Karpas-422 (cell line): ENCODE measurements at regions not wholly inside any gene's neighbourhood (a gene's known extent, or its start where the extent isn't known, plus 50 kb on each side); places are given as distances from the start of the nearest gene placed in this dataset.

Experiments used
- DNase-seq: peaks from one replicate; pipeline ENCODE4 v3.0.0-alpha.2; 2015
- H2AFZ ChIP-seq: fragments of 200-600 bp; sonication (generic); 2 replicates; pipeline ENCODE4 v1.6.1; 2014; ENCODE audit warnings: antibody characterized with exemption, low read length, mixed read lengths
- H3K27ac ChIP-seq: fragments of 200-600 bp; sonication (generic); 2 replicates; pipeline ENCODE4 v1.5.1; 2014; ENCODE audit warnings: mild to moderate bottlenecking, low read length, moderate library complexity
- H3K27me3 ChIP-seq: fragments of 200-600 bp; sonication (generic); 2 replicates; pipeline ENCODE4 v1.6.1; 2014; ENCODE audit warnings: low read length, mixed read lengths
- H3K36me3 ChIP-seq: fragments of 200-600 bp; sonication (generic); 2 replicates; pipeline ENCODE4 v1.6.1; 2014; ENCODE audit warnings: low read length, mixed read lengths; ENCODE audit not compliant: insufficient read depth
- H3K4me1 ChIP-seq: fragments of 200-600 bp; sonication (generic); 2 replicates; pipeline ENCODE4 v1.6.1; 2014; ENCODE audit warnings: mild to moderate bottlenecking, low read length, mixed read lengths
- H3K4me2 ChIP-seq: fragments of 200-600 bp; sonication (generic); 2 replicates; pipeline ENCODE4 v1.6.1; 2014; ENCODE audit warnings: low read length, low read depth, mild to moderate bottlenecking; ENCODE audit not compliant: poor library complexity, severe bottlenecking
- H3K4me3 ChIP-seq: fragments of 200-600 bp; sonication (generic); 2 replicates; pipeline ENCODE4 v1.5.1; 2014; ENCODE audit warnings: mild to moderate bottlenecking, antibody characterized with exemption, low read length, mixed read lengths
- H3K79me2 ChIP-seq: fragments of 200-600 bp; sonication (generic); 2 replicates; pipeline ENCODE4 v1.6.1; 2014; ENCODE audit warnings: mild to moderate bottlenecking, low read length, mixed read lengths
- H3K9ac ChIP-seq: fragments of 200-600 bp; sonication (generic); 2 replicates; pipeline ENCODE4 v1.6.0; 2014; ENCODE audit warnings: low read length
- H3K9me2 ChIP-seq: fragments of 200-600 bp; sonication (generic), shearing (Covaris generic); replicated peaks from 2 replicates; pipeline ENCODE4 v1.6.0; 2014; ENCODE audit warnings: mild to moderate bottlenecking, low read length, moderate library complexity; ENCODE audit not compliant: insufficient read depth
- H3K9me3 ChIP-seq: fragments of 300-700, 200-600 bp; sonication (generic); 2 replicates; pipeline ENCODE4 v1.6.1; 2014; ENCODE audit warnings: low read length, mixed read lengths
- H4K20me1 ChIP-seq: fragments of 200-600 bp; sonication (generic); 2 replicates; pipeline ENCODE4 v1.6.1; 2014; ENCODE audit warnings: mild to moderate bottlenecking, antibody characterized with exemption, low read length, low read depth; ENCODE audit not compliant: insufficient read depth

- Histone ChIP-seq H3K4me1 (no peaks in the 10 kb centered on the region), H3K36me3 (no peaks in the 10 kb centered on the region), H3K4me3 (no peak overlapping the region), H3K9ac (no peak overlapping the region), H3K9me3 (no peaks in the 10 kb centered on the region), H2AFZ (no peak overlapping the region), H3K4me2 (no peak overlapping the region), H3K27ac (no peak overlapping the region), H3K27me3 (no peaks in the 10 kb centered on the region), H4K20me1 (no peaks in the 10 kb centered on the region), H3K79me2 (no peaks in the 10 kb centered on the region), H3K9me2 (no peaks in the 10 kb centered on the region)
- no peak for DNase-seq
These were observed 1159.0 kb downstream of the TYW1 start for GRCh38 chr7:68155676-68156075.

GRCh38 chr7:68158686-68159295 lies 1162.2 kb downstream of the TYW1 start:
- no peak for DNase-seq
- H3K27me3 ChIP-seq, result no peaks in the 10 kb centered on the region
- H3K9me2 ChIP-seq, result no peaks in the 10 kb centered on the region
- H3K36me3 ChIP-seq, result no peaks in the 10 kb centered on the region
- no peaks in the 10 kb centered on the region for H3K4me1 ChIP-seq
- H3K27ac ChIP-seq, result no peak overlapping the region
- H3K4me3 ChIP-seq, result no peak overlapping the region
- H3K9me3 ChIP-seq, result no peaks in the 10 kb centered on the region
- no peaks in the 10 kb centered on the region for H4K20me1 ChIP-seq
- H2AFZ ChIP-seq, result no peak overlapping the region
- no peak overlapping the region for H3K9ac ChIP-seq
- H3K4me2 ChIP-seq, result no peak overlapping the region
- no peaks in the 10 kb centered on the region for H3K79me2 ChIP-seq

- H3K27me3 ChIP-seq, result no peaks in the 10 kb centered on the region
- no peak overlapping the region for H3K27ac ChIP-seq
- DNase-seq, result no peak
- H3K79me2 ChIP-seq, result no peaks in the 10 kb centered on the region
- H3K9me2 ChIP-seq, result no peaks in the 10 kb centered on the region
- H3K36me3 ChIP-seq, result no peaks in the 10 kb centered on the region
- H3K4me1 ChIP-seq, result no peaks in the 10 kb centered on the region
- H3K4me3 ChIP-seq, result no peak overlapping the region
- no peak overlapping the region for H2AFZ ChIP-seq
- H3K9ac ChIP-seq, result no peak overlapping the region
- no peak overlapping the region for H3K4me2 ChIP-seq
- H4K20me1 ChIP-seq, result no peaks in the 10 kb centered on the region
- H3K9me3 ChIP-seq, result no peaks in the 10 kb centered on the region
These were observed 1166.1 kb downstream of the TYW1 start for GRCh38 chr7:68162712-68163111.

GRCh38 chr7:68166525-68166924 lies 1169.9 kb downstream of the TYW1 start:
- no peaks in the 10 kb centered on the region for H3K36me3 ChIP-seq
- no peaks in the 10 kb centered on the region for H3K27me3 ChIP-seq
- H3K9me3 ChIP-seq, result no peaks in the 10 kb centered on the region
- DNase-seq, result no peak
- no peaks in the 10 kb centered on the region for H3K4me1 ChIP-seq
- no peak overlapping the region for H3K9ac ChIP-seq
- no peak overlapping the region for H3K4me2 ChIP-seq
- H3K27ac ChIP-seq, result no peak overlapping the region
- no peak overlapping the region for H2AFZ ChIP-seq
- H3K9me2 ChIP-seq, result no peaks in the 10 kb centered on the region
- no peaks in the 10 kb centered on the region for H3K79me2 ChIP-seq
- H4K20me1 ChIP-seq, result no peaks in the 10 kb centered on the region
- no peak overlapping the region for H3K4me3 ChIP-seq

- no peaks in the 10 kb centered on the region for H3K79me2 ChIP-seq
- H2AFZ ChIP-seq, result no peak overlapping the region
- no peak overlapping the region for H3K27ac ChIP-seq
- H3K36me3 ChIP-seq, result no peaks in the 10 kb centered on the region
- H3K9me2 ChIP-seq, result no peaks in the 10 kb centered on the region
- no peaks in the 10 kb centered on the region for H3K27me3 ChIP-seq
- H3K9ac ChIP-seq, result no peak overlapping the region
- H3K4me1 ChIP-seq, result no peaks in the 10 kb centered on the region
- H3K9me3 ChIP-seq, result no peaks in the 10 kb centered on the region
- H3K4me2 ChIP-seq, result no peak overlapping the region
- H4K20me1 ChIP-seq, result no peaks in the 10 kb centered on the region
- no peak for DNase-seq
- H3K4me3 ChIP-seq, result no peak overlapping the region
These were observed 1176.9 kb downstream of the TYW1 start for GRCh38 chr7:68173513-68173912.

GRCh38 chr7:68176974-68177373 lies 1180.3 kb downstream of the TYW1 start:
- H3K9me2 ChIP-seq, result no peaks in the 10 kb centered on the region
- no peak overlapping the region for H3K27ac ChIP-seq
- no peaks in the 10 kb centered on the region for H4K20me1 ChIP-seq
- H3K4me3 ChIP-seq, result no peak overlapping the region
- H3K36me3 ChIP-seq, result no peaks in the 10 kb centered on the region
- H3K79me2 ChIP-seq, result no peaks in the 10 kb centered on the region
- H3K27me3 ChIP-seq, result no peaks in the 10 kb centered on the region
- peak; percentile 87 for DNase-seq
- no peak overlapping the region for H2AFZ ChIP-seq
- no peak overlapping the region for H3K9ac ChIP-seq
- H3K4me1 ChIP-seq, result no peaks in the 10 kb centered on the region
- no peaks in the 10 kb centered on the region for H3K9me3 ChIP-seq
- H3K4me2 ChIP-seq, result no peak overlapping the region

- no peaks in the 10 kb centered on the region for H4K20me1 ChIP-seq
- DNase-seq, result no peak
- H3K4me2 ChIP-seq, result no peak overlapping the region
- no peaks in the 10 kb centered on the region for H3K36me3 ChIP-seq
- no peaks in the 10 kb centered on the region for H3K4me1 ChIP-seq
- no peak overlapping the region for H3K9ac ChIP-seq
- no peak overlapping the region for H2AFZ ChIP-seq
- H3K27ac ChIP-seq, result no peak overlapping the region
- no peaks in the 10 kb centered on the region for H3K9me3 ChIP-seq
- no peaks in the 10 kb centered on the region for H3K79me2 ChIP-seq
- H3K9me2 ChIP-seq, result no peaks in the 10 kb centered on the region
- H3K27me3 ChIP-seq, result no peaks in the 10 kb centered on the region
- no peak overlapping the region for H3K4me3 ChIP-seq
These were observed 1184.1 kb downstream of the TYW1 start for GRCh38 chr7:68180761-68181160.

- no peak for DNase-seq
- Histone ChIP-seq H4K20me1 (no peaks in the 10 kb centered on the region), H3K4me3 (no peak overlapping the region), H3K9me3 (no peaks in the 10 kb centered on the region), H3K9me2 (no peaks in the 10 kb centered on the region), H3K27ac (no peak overlapping the region), H3K9ac (no peak overlapping the region), H2AFZ (no peak overlapping the region), H3K36me3 (no peaks in the 10 kb centered on the region), H3K27me3 (no peaks in the 10 kb centered on the region), H3K4me1 (no peaks in the 10 kb centered on the region), H3K79me2 (no peaks in the 10 kb centered on the region), H3K4me2 (no peak overlapping the region)
These were observed 1186.5 kb downstream of the TYW1 start for GRCh38 chr7:68183176-68183575.
